Testis (tissue), 2 donors: ENCODE measurements at regions not wholly inside any gene's neighbourhood (a gene's known extent, or its start where the extent isn't known, plus 50 kb on each side); places are given as distances from the start of the nearest gene placed in this dataset.
A peak's percentile ranks its signal among the peaks of the same experiment; 100 is the strongest.
"Not testable (repeated sequence)": the region's sequence is repeated elsewhere in the genome, so short reads cannot be mapped to it uniquely, and the experiment has no call there.

Source experiments
- DNase-seq: peaks from one replicate; pipeline ENCODE4 v3.0.0-alpha.2; 2019
- H3K27ac ChIP-seq, 2 donors: fragments of 200-600 bp; sonication (generic); one replicate each; pipeline ENCODE4 v1.5.1; 2019
- H3K27me3 ChIP-seq: fragments of 200-600 bp; sonication (generic); one replicate; pipeline ENCODE4 v1.5.1; 2019
- H3K36me3 ChIP-seq: fragments of 200-600 bp; sonication (generic); one replicate; pipeline ENCODE4 v1.5.1; 2017; ENCODE audit warnings: low read depth; ENCODE audit errors: missing control alignments
- H3K4me1 ChIP-seq: fragments of 200-600 bp; sonication (generic); one replicate; pipeline ENCODE4 v1.5.1; 2019
- H3K4me3 ChIP-seq, 2 donors: fragments of 200-600 bp; sonication (generic); one replicate each; pipeline ENCODE4 v1.5.1; 2017 to 2019
- H3K9me3 ChIP-seq: fragments of 200-600 bp; sonication (generic); one replicate; pipeline ENCODE4 v1.5.1; 2017
- CTCF ChIP-seq, 3 experiments: fragments of 450-650 bp in 2 of 3; fragments of 200-600 bp in 1 of 3; sonication (generic) in 1 of 3; IDR thresholded peaks; one replicate each; pipeline ENCODE4 v1.5.1; 2016 to 2019; ENCODE audit warnings: antibody characterized with exemption in 3 of 3, mild to moderate bottlenecking in 2 of 3, moderate library complexity in 1 of 3
- POLR2A ChIP-seq: fragments of 450-650 bp; IDR thresholded peaks from one replicate; pipeline ENCODE4 v1.6.1; 2017; ENCODE audit warnings: antibody characterized with exemption, mild to moderate bottlenecking, moderate library complexity
- WGBS, 2 donors: methylation state at CpG; one replicate each; pipeline ENCODE4 v1.1.5; 2018; 5-methylcytosine and 5-hydroxymethylcytosine counted together
- intact Hi-C: fragments of 100-400 bp; cut with DNase I; formaldehyde crosslinking; loops from one replicate; pipeline ENCODE4 v1.15.1; 2023; ENCODE audit warnings: low total_unique reads

- Histone ChIP-seq H3K36me3 (no peaks in the 10 kb centered on the region), H3K4me1 (no peaks in the 10 kb centered on the region), H3K27me3 (no peaks in the 10 kb centered on the region), H3K9me3 (no peaks in the 10 kb centered on the region), H3K27ac (no peak overlapping the region), H3K4me3 (no peak overlapping the region)
- TF ChIP-seq CTCF (IDR thresholded peaks at IDR 0.05) (no peak), POLR2A (no peak)
- intact Hi-C loops, result no loop called here
- DNase-seq, result no peak
- 71 to 80% methylated on average over 6 of the region's 9 CpGs for WGBS, 2 donors
Observed at GRCh38 chr20:5474646-5475550, 135.9 kb downstream of the GPCPD1 start.

- H3K27me3 ChIP-seq, H3K27ac ChIP-seq, H3K9me3 ChIP-seq, H3K36me3 ChIP-seq, H3K4me1 ChIP-seq, intact Hi-C loops, DNase-seq: not testable (repeated sequence)
- peak overlapping the region; percentile 34 to 48 for H3K4me3 ChIP-seq
- WGBS, 2 donors, result 42 to 46% methylated on average over 4 to 6 of the region's 10 CpGs
Observed at GRCh38 chr20:5471866-5472265, 138.9 kb downstream of the GPCPD1 start.

- no peak for TF ChIP-seq POLR2A
- no peak for TF ChIP-seq CTCF (IDR thresholded peaks at IDR 0.05)
- no peaks in the 10 kb centered on the region for H3K27me3 ChIP-seq
- H3K9me3 ChIP-seq, result no peaks in the 10 kb centered on the region
- H3K4me3 ChIP-seq, result peak overlapping the region; percentile 34 to 48
- DNase-seq, result no peak
- H3K4me1 ChIP-seq, result no peaks in the 10 kb centered on the region
- no peaks in the 10 kb centered on the region for H3K36me3 ChIP-seq
- intact Hi-C loops, result no loop called here
- H3K27ac ChIP-seq, result no peak overlapping the region
- 65 to 66% methylated on average over 16 to 18 of the region's 18 CpGs for WGBS, 2 donors
Observed at GRCh38 chr20:5471368-5471767, 139.4 kb downstream of the GPCPD1 start.

- Histone ChIP-seq H3K27me3 (no peaks in the 10 kb centered on the region), H3K36me3 (no peaks in the 10 kb centered on the region), H3K27ac (no peak overlapping the region), H3K4me1 (no peaks in the 10 kb centered on the region), H3K9me3 (no peaks in the 10 kb centered on the region), H3K4me3 (peak overlapping the region; percentile 34 to 48)
- TF ChIP-seq POLR2A, result no peak
- no peak for TF ChIP-seq CTCF (IDR thresholded peaks at IDR 0.05)
- 59 to 86% methylated on average over 12 to 16 of the region's 16 CpGs for WGBS, 2 donors
- peak; percentile 73 for DNase-seq
- intact Hi-C loops, result no loop called here
Observed at GRCh38 chr20:5470943-5471342, 139.9 kb downstream of the GPCPD1 start.

- WGBS, 2 donors, result 67 to 68% methylated on average over 3 to 4 of the region's 4 CpGs
- Histone ChIP-seq H3K9me3 (no peaks in the 10 kb centered on the region), H3K27me3 (no peaks in the 10 kb centered on the region), H3K4me3 (no peak overlapping the region), H3K27ac (no peak overlapping the region), H3K4me1 (no peaks in the 10 kb centered on the region), H3K36me3 (no peaks in the 10 kb centered on the region)
- intact Hi-C loops, result no loop called here
- no peak for DNase-seq
- TF ChIP-seq CTCF (IDR thresholded peaks at IDR 0.05), result no peak
Observed at GRCh38 chr20:5470458-5470857, 140.3 kb downstream of the GPCPD1 start.
